Ishikawa (cell line): ENCODE measurements at regions not wholly inside any gene's neighbourhood (a gene's known extent, or its start where the extent isn't known, plus 50 kb on each side); places are given as distances from the start of the nearest gene placed in this dataset.
A peak's percentile ranks its signal among the peaks of the same experiment; 100 is the strongest.

Source experiments
- CEBPB ChIP-seq: IDR thresholded peaks from 2 replicates; pipeline ENCODE4 v1.6.1; 2012
- EGR1 ChIP-seq: IDR thresholded peaks from 2 replicates; pipeline ENCODE4 v1.6.1; 2012
- EP300 ChIP-seq: IDR thresholded peaks from 2 replicates; pipeline ENCODE4 v1.6.1; 2012; ENCODE audit warnings: borderline replicate concordance
- FOXM1 ChIP-seq: IDR thresholded peaks from 2 replicates; pipeline ENCODE4 v1.6.1; 2012; ENCODE audit warnings: low read depth, borderline replicate concordance
- NFIC ChIP-seq: IDR thresholded peaks from 2 replicates; pipeline ENCODE4 v1.6.1; 2012
- RAD21 ChIP-seq: IDR thresholded peaks from 2 replicates; pipeline ENCODE4 v1.6.1; 2012; ENCODE audit warnings: low read depth
- TAF1 ChIP-seq: IDR thresholded peaks from 2 replicates; pipeline ENCODE4 v1.6.1; 2012; ENCODE audit warnings: low read depth, mild to moderate bottlenecking
- TCF12 ChIP-seq: IDR thresholded peaks from 2 replicates; pipeline ENCODE4 v1.6.1; 2012; ENCODE audit warnings: low read depth
- TEAD4 ChIP-seq: IDR thresholded peaks from 2 replicates; pipeline ENCODE4 v1.6.1; 2012
- YY1 ChIP-seq: IDR thresholded peaks from 2 replicates; pipeline ENCODE4 v1.6.1; 2012; ENCODE audit warnings: low read depth
- ZBTB7A ChIP-seq: IDR thresholded peaks from 2 replicates; pipeline ENCODE4 v1.6.1; 2012; ENCODE audit warnings: low read depth
- TF ChIP-seq, protein P1 (sequence below): IDR thresholded peaks from 2 replicates; pipeline ENCODE4 v1.6.1; 2012
- TF ChIP-seq, protein P2 (sequence below): IDR thresholded peaks from 2 replicates; pipeline ENCODE4 v1.6.1; 2012; ENCODE audit warnings: low read depth, mild to moderate bottlenecking
- TF ChIP-seq, protein P3 (sequence below): IDR thresholded peaks from 2 replicates; pipeline ENCODE4 v1.6.1; 2012

DNA sequence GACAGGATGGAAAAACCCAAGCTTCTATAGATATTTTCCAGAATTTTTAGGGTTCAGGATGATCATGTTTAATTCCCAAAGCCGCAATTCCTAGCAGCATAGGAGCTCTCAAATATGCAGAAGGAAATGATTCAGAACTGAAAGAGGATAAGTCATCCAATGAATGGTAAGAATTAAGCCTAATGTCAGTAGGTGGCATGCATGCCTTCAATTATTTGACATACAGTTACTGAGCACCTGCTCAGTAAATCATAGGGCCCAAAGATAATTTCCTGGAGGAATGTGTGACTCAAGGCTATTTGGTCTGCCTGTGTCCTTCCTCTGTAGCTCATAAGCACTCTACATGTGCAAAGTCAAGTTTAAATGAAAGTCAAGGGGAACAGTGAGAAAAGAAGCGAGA lies 116.8 kb upstream of the SLC38A4 start:
- TF ChIP-seq CEBPB (no peak), TCF12 (peak; percentile 88), RAD21 (peak; percentile 38; the same call in 1 of the 2 replicates), TEAD4 (peak; percentile 81; the same call in 1 of the 2 replicates), EGR1 (no peak), TAF1 (no peak), FOXM1 (peak; percentile 62; the same call in 1 of the 2 replicates), YY1 (no peak), EP300 (peak; percentile 74; the same call in 1 of the 2 replicates), ZBTB7A (no peak), NFIC (no peak)
- TF ChIP-seq, protein P1, sequence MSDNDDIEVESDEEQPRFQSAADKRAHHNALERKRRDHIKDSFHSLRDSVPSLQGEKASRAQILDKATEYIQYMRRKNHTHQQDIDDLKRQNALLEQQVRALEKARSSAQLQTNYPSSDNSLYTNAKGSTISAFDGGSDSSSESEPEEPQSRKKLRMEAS: peak; percentile 85
- TF ChIP-seq, protein P2, sequence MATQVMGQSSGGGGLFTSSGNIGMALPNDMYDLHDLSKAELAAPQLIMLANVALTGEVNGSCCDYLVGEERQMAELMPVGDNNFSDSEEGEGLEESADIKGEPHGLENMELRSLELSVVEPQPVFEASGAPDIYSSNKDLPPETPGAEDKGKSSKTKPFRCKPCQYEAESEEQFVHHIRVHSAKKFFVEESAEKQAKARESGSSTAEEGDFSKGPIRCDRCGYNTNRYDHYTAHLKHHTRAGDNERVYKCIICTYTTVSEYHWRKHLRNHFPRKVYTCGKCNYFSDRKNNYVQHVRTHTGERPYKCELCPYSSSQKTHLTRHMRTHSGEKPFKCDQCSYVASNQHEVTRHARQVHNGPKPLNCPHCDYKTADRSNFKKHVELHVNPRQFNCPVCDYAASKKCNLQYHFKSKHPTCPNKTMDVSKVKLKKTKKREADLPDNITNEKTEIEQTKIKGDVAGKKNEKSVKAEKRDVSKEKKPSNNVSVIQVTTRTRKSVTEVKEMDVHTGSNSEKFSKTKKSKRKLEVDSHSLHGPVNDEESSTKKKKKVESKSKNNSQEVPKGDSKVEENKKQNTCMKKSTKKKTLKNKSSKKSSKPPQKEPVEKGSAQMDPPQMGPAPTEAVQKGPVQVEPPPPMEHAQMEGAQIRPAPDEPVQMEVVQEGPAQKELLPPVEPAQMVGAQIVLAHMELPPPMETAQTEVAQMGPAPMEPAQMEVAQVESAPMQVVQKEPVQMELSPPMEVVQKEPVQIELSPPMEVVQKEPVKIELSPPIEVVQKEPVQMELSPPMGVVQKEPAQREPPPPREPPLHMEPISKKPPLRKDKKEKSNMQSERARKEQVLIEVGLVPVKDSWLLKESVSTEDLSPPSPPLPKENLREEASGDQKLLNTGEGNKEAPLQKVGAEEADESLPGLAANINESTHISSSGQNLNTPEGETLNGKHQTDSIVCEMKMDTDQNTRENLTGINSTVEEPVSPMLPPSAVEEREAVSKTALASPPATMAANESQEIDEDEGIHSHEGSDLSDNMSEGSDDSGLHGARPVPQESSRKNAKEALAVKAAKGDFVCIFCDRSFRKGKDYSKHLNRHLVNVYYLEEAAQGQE: no peak
- TF ChIP-seq, protein P3, sequence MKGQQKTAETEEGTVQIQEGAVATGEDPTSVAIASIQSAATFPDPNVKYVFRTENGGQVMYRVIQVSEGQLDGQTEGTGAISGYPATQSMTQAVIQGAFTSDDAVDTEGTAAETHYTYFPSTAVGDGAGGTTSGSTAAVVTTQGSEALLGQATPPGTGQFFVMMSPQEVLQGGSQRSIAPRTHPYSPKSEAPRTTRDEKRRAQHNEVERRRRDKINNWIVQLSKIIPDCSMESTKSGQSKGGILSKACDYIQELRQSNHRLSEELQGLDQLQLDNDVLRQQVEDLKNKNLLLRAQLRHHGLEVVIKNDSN: no peak
